ENCODE measurements at regions not wholly inside any gene's neighbourhood (a gene's known extent, or its start where the extent isn't known, plus 50 kb on each side); places are given as distances from the start of the nearest gene placed in this dataset.

DNA sequence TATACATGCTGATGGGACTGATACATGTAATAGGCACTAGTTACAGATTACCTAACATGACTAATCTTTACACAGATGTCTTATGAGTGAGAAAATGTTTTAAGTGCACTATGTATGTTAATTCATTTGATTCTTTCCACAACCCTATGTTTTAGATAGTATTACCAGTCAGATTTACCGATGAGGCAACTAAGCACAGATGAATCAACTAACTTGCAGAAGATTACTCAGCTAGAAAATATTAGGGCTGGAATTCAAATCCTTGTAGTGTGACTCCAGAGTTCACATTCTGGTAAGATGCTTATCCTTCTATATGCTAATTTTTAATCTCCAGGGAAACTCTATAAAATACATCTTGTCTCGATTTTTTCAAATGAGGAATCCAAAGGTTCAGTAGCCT is 964.9 kb downstream of the REEP3 start:
- no peak for TF ChIP-seq EZH2phosphoT487 (IDR thresholded peaks at IDR 0.05; ENCODE audit: low read depth)
- TF ChIP-seq, protein P1, sequence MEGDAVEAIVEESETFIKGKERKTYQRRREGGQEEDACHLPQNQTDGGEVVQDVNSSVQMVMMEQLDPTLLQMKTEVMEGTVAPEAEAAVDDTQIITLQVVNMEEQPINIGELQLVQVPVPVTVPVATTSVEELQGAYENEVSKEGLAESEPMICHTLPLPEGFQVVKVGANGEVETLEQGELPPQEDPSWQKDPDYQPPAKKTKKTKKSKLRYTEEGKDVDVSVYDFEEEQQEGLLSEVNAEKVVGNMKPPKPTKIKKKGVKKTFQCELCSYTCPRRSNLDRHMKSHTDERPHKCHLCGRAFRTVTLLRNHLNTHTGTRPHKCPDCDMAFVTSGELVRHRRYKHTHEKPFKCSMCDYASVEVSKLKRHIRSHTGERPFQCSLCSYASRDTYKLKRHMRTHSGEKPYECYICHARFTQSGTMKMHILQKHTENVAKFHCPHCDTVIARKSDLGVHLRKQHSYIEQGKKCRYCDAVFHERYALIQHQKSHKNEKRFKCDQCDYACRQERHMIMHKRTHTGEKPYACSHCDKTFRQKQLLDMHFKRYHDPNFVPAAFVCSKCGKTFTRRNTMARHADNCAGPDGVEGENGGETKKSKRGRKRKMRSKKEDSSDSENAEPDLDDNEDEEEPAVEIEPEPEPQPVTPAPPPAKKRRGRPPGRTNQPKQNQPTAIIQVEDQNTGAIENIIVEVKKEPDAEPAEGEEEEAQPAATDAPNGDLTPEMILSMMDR (IDR thresholded peaks at IDR 0.05; ENCODE audit: low read depth, low read length) = no peak
